ENCODE measurements at regions not wholly inside any gene's neighbourhood (a gene's known extent, or its start where the extent isn't known, plus 50 kb on each side); places are given as distances from the start of the nearest gene placed in this dataset.

- no peaks in the 10 kb centered on the region for H3K4me1 ChIP-seq
- TF ChIP-seq, protein P1, sequence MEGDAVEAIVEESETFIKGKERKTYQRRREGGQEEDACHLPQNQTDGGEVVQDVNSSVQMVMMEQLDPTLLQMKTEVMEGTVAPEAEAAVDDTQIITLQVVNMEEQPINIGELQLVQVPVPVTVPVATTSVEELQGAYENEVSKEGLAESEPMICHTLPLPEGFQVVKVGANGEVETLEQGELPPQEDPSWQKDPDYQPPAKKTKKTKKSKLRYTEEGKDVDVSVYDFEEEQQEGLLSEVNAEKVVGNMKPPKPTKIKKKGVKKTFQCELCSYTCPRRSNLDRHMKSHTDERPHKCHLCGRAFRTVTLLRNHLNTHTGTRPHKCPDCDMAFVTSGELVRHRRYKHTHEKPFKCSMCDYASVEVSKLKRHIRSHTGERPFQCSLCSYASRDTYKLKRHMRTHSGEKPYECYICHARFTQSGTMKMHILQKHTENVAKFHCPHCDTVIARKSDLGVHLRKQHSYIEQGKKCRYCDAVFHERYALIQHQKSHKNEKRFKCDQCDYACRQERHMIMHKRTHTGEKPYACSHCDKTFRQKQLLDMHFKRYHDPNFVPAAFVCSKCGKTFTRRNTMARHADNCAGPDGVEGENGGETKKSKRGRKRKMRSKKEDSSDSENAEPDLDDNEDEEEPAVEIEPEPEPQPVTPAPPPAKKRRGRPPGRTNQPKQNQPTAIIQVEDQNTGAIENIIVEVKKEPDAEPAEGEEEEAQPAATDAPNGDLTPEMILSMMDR (IDR thresholded peaks at IDR 0.05) = no peak
- H3K36me3 ChIP-seq = no peaks in the 10 kb centered on the region
- no peak for DNase-seq (ENCODE audit: low spot score in 2 of 2)
- H3K4me3 ChIP-seq = no peak overlapping the region
- H3K27ac ChIP-seq = no peak overlapping the region
- intact Hi-C loops (cut with DNase I) = no loop called here
- no peaks in the 10 kb centered on the region for H3K27me3 ChIP-seq
- H3K9me3 ChIP-seq = no peaks in the 10 kb centered on the region
Measured at GRCh38 chr6:144932621-144933020, 647.5 kb downstream of the UTRN start.

GRCh38 chr6:144935181-144935580 is 650.0 kb downstream of the UTRN start:
- TF ChIP-seq, protein P1 (IDR thresholded peaks at IDR 0.05) = no peak
- Histone ChIP-seq H3K27ac (no peak overlapping the region), H3K4me3 (no peak overlapping the region), H3K4me1 (no peaks in the 10 kb centered on the region), H3K9me3 (no peaks in the 10 kb centered on the region), H3K27me3 (no peaks in the 10 kb centered on the region), H3K36me3 (no peaks in the 10 kb centered on the region)
- DNase-seq (ENCODE audit: low spot score in 2 of 2) = no peak
- intact Hi-C loops (cut with DNase I) = no loop called here

DNA sequence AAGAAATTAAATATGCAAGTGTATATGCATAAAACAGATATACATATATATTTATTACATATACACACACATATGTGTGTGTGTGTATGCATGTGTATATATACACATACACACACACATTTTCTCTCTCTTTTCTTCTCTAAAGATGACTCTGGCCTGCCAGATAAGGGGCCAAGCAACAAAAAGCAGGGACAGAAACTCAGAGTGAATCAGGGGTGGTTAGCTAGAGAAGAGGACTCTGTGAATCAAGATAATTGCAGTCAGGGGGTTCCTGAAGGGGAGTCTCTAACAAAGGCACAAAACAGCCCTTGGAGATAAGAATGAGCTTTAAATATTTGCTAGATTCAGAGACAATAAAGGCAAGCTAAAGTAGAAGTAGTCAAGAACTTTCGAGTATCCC is 650.5 kb downstream of the UTRN start:
- H3K4me1 ChIP-seq = no peaks in the 10 kb centered on the region
- intact Hi-C loops (cut with DNase I) = no loop called here
- TF ChIP-seq, protein P1 (IDR thresholded peaks at IDR 0.05) = no peak

GRCh38 chr6:144936764-144937163 is 651.6 kb downstream of the UTRN start:
- Histone ChIP-seq H3K9me3 (no peaks in the 10 kb centered on the region), H3K27me3 (no peaks in the 10 kb centered on the region), H3K4me1 (no peaks in the 10 kb centered on the region), H3K36me3 (no peaks in the 10 kb centered on the region), H3K4me3 (no peak overlapping the region), H3K27ac (no peak overlapping the region)
- TF ChIP-seq, protein P1 (IDR thresholded peaks at IDR 0.05) = no peak
- intact Hi-C loops (cut with DNase I) = no loop called here
- DNase-seq (ENCODE audit: low spot score in 2 of 2) = no peak

More for the DNA sequence above, 650.5 kb downstream of the UTRN start:
- Histone ChIP-seq H3K36me3 (no peaks in the 10 kb centered on the region), H3K4me3 (no peak overlapping the region), H3K9me3 (no peaks in the 10 kb centered on the region), H3K27me3 (no peaks in the 10 kb centered on the region), H3K27ac (no peak overlapping the region)
- DNase-seq (ENCODE audit: low spot score in 2 of 2) = no peak

GRCh38 chr6:144939921-144940320 is 654.8 kb downstream of the UTRN start:
- Histone ChIP-seq H3K9me3 (no peaks in the 10 kb centered on the region), H3K4me1 (no peaks in the 10 kb centered on the region), H3K27ac (no peak overlapping the region), H3K4me3 (no peak overlapping the region), H3K36me3 (no peaks in the 10 kb centered on the region), H3K27me3 (no peaks in the 10 kb centered on the region)
- intact Hi-C loops (cut with DNase I) = no loop called here
- no peak for DNase-seq (ENCODE audit: low spot score in 2 of 2)
- TF ChIP-seq, protein P1 (IDR thresholded peaks at IDR 0.05) = no peak

GRCh38 chr6:144944106-144944505 is 659.0 kb downstream of the UTRN start:
- DNase-seq (ENCODE audit: low spot score in 2 of 2) = no peak
- H3K27me3 ChIP-seq = no peaks in the 10 kb centered on the region
- H3K4me3 ChIP-seq = no peak overlapping the region
- TF ChIP-seq, protein P1 (IDR thresholded peaks at IDR 0.05) = no peak
- intact Hi-C loops (cut with DNase I) = no loop called here
- no peaks in the 10 kb centered on the region for H3K36me3 ChIP-seq
- no peaks in the 10 kb centered on the region for H3K9me3 ChIP-seq
- H3K4me1 ChIP-seq = no peaks in the 10 kb centered on the region
- no peak overlapping the region for H3K27ac ChIP-seq

All from ascending aorta (tissue), 2 donors.